Ecto neural progenitor cell (in vitro differentiated cells): ENCODE measurements at regions not wholly inside any gene's neighbourhood (a gene's known extent, or its start where the extent isn't known, plus 50 kb on each side); places are given as distances from the start of the nearest gene placed in this dataset.
"Not testable (repeated sequence)": the region's sequence is repeated elsewhere in the genome, so short reads cannot be mapped to it uniquely, and the experiment has no call there.

ENCODE experiments used
- DNase-seq: peaks from one replicate; pipeline ENCODE4 v3.0.0-alpha.2; 2018; ENCODE audit warnings: low spot score

DNA sequence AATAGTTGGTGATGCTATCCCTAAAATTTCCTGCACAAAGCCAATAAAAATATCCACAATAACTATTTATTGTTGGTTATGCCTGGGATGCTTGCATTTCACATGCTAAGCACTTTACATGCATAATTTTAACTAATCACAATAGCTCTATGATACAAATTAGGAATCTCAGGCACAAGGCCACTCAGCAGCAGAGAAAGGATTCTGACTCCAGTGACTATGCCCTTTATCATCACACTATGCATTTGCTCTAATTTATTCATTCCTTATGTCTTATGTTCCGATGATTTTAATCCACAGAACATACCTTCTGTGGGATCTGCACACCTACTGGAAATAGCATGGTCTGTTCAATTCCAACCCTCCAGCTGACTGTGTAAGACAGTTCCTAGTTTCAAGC is 476.1 kb downstream of the TMEM232 start:
- DNase-seq: no peak

DNA sequence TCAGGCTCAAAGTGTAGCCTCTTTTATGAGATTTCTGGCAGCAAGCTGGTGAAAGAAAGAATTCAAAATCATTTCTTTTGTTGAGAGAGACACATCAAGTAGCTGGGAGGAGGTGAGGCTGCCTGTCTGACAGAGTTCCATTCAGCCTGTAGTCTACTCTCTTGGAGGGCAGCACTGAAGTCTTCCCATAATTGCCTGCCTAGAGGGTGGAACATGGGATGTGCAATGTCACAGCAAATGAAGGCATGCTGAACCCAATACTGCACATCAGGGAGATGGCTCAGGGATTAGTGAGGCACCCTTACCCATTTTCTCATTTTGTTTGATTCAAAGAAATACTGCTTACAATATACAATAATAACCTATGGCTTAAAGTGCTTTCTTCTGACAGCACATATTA is 475.7 kb downstream of the TMEM232 start:
- DNase-seq: no peak

DNA sequence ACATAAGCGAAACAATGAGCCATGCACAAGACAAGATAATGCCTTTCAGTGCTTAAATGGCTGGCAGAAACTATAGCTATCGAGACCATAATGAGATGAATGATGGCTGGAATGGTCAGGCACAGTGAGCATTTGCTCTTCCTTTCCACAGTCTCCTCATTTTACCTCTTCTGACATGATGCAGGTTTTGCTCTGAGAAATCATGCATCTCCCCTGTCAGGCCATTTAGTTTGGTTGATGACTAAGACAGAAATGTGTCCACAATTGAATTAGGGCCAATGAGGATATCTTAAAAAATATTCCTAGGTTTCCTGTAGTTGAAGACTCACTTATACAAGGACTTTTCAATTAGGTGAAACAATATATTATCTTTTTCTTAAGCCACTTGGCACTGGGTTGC is 475.1 kb downstream of the TMEM232 start:
- DNase-seq: no peak

DNA sequence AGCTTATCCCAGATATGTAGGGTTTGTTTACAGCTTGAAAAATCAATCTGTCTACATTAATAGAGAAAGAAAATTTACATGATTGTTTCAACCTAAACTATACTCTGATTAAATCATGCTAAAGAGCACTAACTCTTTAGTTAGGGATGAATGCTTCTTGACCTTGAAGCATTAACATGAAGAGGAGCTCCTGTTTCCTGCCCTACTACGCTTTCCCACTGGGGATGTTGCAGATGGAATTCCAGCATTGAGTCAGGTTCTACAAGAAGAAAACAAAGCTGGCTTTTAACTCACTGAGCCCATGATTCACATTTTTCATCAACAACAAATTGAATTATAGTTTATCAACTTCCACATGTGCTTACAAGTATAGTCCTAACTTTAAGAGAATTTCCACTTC is 471.3 kb downstream of the TMEM232 start:
- no peak for DNase-seq

DNA sequence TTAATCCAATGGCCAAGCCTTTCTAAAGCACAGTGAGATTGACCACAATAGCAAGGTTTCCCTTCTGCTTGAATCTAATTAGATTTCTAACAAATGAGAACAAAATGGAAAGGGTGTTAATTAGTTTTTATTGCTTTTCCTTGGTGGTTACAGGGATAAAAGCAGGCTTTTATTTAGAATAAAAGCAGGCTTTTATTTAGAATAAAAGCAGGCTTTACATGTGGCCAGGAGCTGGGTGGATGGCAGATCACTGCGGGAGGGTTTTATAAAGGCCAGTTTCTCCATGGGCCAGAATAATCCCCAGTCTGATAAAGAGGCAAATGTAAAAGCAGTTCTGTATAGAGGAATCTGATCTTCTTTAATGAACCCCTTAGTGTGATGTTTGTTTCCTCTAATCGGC is 470.2 kb downstream of the TMEM232 start:
- no peak for DNase-seq

DNA sequence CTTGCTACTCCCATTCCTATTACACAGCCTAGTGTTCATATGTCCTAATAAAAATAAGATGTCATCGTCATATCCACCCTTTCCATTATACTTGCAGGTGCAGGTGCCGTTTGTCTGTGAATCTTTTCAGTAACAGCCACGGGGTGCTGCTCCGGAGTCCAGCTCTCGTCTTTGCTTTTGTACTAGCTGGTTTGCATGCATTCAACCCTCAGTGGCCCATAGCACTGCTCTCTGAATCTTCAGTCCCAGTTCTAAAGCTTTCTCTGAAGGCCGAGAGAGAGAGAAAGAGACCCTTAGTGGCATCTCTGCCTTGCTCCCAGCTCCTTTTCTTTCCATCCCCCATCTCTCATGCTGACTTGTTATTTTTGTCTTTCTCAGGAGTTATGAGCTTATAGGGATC is 468.5 kb downstream of the TMEM232 start:
- no peak for DNase-seq

DNA sequence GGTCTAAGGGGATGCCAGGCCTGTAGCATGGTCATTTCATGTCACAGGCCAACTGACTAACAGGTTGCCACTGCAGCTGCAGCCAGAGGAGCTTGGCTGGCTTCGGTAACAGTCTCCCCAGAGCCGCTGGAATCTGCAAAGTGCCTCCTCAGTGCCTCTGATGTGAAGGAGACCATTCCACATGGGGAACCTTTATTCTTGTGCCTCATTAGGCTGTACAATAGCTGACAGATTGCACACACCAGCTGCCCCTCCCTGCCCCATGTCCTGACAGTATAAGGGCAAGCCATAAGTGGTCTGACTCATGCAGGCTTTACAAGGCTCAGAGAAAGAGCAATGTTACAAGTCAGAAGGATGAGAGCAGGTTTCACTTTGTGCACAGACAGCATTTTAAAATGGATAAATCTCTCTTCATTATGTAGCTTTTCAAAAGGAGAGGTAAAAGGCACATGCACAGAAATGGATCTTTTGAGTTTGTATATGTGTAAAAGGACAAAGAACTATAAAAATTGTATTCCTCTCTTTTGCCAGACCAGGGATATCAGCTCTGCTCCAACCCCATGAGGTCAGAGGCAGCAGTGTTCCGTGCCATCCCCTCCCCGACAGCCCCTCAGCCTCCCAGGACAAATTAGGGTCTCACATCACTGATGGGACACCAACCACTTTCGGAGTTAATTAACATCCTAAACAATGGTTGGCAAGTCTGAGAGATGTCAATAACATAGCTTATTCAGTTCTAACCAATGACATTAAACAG is 467.8 kb downstream of the TMEM232 start:
- DNase-seq: no peak

DNA sequence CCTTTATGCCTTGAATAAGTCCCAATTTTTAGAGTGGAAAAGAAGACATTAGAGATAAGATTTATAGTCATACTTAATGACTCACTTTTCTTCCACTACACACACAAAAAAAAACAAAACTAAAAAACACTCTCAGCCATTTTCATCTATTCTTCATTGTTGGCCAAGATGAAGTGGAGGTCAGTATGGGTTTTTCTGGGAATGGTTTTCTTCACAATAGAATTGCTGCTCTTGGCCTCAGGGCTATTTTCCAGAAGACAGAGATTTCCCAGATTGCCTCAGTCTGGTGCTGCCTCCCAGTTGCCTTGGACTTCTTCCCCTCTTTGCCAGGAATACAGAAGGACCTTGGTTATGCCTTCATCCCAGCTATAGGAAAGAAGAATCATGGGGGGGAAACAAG is 463.7 kb downstream of the TMEM232 start:
- no peak for DNase-seq

DNA sequence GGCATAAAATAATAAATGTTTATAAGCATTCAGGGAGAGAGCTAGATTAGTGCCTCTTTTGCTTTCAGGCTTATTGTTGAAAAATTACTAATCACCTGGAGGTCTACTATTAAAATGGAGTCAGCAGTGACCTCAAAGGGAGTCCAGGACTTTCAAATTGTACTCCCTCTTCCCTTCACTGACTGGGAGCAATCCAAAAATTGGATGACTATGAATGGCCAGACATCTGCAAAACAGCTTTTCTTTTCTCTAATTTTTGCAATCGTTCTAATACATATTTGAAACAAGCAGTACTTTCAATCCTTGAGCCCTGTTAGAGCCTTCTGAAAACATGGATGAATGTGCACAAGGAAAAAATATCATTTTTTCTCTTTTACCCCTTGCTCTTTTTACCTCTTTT is 461.8 kb downstream of the TMEM232 start:
- no peak for DNase-seq

DNA sequence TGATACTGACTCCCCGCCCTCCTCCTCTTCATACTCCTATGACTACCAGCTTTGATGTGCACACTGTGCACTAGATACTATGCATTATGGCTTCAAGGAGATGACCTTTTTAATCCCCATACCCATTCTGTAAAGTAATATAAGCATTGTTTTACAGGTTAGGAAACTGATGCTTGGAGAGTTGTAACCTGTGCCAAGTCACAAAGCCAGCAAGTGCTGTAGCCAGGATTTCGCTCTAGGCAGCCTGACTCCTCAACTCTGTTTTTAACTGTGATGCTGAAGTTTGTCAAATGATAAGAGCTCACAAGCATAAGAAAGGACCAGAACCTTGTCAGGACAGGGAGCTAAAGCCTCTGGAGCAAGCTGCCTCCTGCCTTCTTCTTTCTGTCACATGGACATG is 461.3 kb downstream of the TMEM232 start:
- no peak for DNase-seq

DNA sequence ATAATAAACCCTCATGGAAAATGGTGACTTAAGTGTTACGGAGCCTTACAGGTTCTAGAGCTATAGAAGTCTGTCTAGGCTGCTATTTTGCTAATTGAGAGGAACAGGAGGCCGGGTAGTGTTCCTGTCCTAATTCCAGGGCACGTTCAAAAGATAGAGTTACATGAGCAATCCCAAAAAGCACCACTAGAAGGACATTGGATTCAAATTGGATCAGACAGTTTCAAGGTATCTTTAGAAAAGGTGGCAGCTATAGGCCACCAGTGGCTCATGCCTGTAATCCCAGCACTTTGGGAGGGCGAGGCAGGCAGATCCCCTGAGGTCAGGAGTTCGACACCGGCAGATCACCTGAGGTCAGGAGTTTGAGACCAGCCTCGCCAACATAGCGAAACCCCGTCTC is 458.8 kb downstream of the TMEM232 start:
- no peak for DNase-seq

DNA sequence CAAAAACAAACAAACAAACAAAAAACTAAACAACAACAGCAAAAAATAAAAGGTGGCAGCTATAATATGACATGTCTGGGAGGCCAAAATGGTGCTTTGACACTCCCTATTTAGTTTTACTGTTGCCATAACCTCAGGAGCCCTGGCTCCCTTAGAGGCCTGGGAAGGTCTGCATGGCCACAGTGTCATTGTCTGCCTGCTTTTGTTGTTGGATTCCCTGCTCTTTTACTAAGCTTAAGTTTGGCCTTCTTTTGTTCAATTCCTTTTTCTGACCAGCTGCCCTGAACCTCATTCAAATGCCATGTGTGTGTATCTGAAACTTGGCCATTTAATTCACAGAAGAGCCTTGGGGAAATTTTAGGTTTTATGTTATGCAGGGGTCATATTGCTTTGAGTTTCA is 458.2 kb downstream of the TMEM232 start:
- DNase-seq: no peak

DNA sequence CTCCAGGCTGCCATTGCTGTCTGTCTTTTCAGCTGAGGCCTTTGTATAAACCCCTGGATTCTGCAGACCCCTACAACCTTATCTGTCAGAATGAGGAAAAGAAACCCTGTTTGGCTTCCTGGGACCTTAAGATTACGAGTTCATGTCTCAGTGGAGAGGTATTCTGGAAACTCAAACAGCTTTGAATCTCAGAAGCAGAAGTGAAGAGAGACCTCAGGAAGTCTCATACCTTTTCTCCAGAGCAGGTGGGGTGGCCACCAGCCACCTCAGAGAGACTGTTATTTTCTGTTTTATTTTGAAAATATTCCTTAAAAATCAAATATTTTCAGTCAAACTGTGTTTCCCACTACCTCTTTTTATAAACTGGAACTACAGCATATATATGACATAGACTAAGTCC is 457.5 kb downstream of the TMEM232 start:
- no peak for DNase-seq

DNA sequence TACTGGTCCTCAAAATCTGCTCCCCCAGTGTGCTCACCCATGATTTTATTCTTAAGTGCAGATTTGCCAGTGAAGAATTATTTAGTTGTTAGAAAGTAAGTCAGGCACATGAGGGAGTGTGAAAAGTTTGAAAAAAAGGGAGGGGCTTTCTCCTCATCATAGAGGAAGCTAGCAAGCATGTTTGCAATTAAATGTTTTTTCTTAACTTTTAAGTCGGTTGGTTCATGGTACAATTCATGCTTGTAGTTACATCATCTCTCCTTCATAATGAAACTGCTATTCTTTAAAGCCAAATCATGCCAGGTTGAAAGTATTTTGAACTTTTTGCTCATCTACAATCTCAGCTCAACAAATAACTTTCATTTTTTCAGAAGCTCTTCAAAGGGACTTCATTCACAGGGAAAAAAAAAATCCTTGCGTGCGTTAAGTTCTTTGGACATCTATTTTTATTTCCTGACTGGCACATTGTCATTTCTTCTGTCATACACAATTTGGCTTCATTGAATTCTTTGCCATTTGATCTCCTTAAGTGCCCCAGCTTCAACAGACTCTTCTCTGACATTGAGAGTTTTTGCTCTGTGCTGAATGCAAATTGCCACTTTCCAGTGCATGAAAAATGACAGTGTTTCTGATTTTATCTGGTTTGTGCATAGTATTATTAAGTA is 456.9 kb downstream of the TMEM232 start:
- no peak for DNase-seq

DNA sequence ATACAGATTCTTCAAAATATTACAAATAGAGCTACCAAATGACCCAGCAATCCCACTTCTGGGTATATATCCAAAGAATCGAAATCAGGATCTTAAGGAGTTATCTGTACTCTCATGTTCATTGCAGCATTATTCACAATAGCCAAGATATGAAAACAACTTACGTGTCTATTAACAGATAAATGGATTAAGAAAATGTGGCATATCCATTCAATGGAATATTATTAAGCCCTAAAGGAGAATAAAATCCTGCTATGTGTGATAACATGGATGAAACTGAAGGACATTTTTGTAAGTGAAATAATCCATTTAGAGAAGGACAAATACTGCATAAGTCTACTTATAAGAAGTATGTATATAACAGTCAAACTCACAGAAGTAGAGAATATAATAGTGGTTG is 450.6 kb downstream of the TMEM232 start:
- no peak for DNase-seq

DNA sequence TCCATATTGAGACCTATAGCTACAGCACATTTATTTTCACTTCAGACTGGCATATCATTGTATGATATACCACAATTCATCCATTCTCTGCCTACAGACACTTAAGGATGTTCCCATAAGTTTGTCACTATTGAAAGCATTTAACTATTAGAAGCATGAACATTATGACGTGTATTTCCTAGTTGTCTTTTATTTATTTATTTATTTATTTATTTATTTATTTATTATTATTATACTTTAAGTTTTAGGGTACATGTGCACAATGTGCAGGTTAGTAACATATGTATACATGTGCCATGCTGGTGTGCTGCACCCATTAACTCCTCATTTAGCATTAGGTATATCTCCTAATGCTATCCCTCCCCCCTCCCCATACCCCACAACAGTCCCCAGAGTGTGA is 448.0 kb downstream of the TMEM232 start:
- not testable (repeated sequence) for DNase-seq

DNA sequence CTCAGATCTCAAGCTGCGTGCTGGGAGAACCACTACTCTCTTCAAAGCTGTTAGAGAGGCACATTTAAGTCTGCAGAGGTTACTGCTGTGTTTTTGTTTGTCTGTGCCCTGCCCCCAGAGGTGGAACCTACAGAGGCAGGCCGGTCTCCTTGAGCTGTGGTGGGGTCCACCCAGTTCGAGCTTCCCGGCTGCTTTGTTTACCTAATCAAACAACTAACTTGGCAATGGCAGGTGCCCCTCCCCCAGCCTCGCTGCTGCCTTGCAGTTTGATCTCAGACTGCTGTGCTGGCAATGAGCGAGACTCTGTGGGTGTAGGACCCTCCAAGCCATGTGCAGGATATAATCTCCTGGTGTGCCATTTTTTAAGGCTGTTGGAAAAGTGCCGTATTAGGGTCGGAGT is 442.4 kb downstream of the TMEM232 start:
- not testable (repeated sequence) for DNase-seq

DNA sequence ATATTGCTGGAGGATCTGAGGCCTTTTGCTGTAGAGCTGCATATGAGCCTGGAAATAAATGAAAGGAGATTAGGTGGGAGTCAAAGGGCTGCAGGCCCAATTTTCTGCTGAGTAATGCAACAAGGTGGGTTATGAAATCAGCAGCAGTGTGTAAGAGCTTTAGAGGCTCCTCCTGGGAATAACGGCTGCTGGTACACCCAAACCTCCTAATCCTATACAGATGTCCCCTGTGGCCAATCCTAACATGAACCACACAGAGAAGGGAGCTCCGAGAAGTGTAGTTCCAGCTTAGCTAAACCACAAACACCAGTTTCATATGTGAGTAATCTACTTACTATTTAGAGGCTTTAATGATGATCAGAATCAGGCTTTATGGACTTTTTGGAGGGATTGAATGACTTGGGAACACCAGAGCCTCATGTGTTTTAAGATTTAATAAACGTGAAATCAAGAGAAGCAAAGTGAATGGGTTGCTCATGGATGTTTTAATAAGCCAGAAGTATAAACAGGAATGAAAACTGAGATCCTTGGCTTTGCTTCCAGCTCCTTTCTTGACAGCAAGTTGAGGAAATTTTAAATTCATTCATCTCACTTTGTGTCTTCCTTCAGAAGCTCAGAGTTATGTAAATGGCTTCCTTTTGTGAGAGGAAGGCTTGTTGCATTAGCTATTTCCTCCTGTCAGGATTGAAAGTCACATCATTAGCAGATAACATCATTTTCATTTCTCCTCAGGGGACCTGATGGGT is 437.5 kb downstream of the TMEM232 start:
- DNase-seq: no peak

DNA sequence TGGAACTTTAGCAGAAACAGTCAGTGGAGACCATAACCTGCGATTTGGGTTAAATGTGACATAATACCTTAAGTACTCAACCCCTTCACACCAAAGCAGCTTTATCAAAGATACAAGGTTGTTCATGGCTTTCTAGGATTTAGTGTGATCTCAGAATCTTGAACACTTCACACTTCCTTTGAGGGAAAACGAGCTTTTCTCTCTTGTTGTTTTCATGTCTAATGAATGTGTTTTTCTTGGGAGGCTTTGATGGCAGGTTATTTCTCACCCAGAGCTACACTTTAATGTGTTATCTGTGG is 437.0 kb downstream of the TMEM232 start:
- DNase-seq: no peak

DNA sequence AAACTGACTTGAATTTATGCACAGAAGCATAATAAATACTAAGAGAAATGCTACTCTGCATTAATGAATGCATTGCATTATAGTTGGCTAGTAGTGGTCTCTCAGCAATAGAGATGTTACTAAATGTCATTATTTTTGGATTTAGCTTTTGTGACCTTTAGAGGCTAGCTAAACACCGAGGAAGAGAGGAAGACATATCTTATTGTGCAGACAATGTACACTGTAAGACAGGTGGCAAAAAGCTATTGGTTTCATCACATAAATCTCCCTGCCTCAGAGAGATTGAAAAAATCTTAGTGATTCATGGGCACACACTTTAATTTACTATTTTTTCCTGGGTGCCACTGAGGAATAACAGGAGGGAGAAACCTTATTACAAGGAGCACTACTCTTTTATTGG is 435.9 kb downstream of the TMEM232 start:
- DNase-seq: no peak

DNA sequence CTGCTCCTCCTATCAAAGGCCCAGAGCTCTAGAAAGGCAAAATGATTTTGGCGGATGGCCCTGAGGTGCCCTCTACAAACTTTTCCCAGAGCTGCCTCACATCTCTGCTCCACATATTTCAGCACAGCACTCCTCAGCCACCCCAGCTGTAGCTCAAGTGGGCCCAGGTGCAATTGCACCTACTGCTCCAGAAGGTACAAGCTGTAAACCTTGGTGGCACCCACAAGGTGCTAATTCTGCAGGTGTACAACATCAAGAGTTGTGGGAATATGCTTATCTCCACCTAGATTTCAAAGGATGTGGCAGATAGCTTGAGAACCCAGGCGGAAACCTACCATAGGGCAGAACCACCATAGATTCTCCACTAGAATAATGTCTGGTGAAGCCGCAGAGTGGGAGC is 432.2 kb downstream of the TMEM232 start:
- no peak for DNase-seq

DNA sequence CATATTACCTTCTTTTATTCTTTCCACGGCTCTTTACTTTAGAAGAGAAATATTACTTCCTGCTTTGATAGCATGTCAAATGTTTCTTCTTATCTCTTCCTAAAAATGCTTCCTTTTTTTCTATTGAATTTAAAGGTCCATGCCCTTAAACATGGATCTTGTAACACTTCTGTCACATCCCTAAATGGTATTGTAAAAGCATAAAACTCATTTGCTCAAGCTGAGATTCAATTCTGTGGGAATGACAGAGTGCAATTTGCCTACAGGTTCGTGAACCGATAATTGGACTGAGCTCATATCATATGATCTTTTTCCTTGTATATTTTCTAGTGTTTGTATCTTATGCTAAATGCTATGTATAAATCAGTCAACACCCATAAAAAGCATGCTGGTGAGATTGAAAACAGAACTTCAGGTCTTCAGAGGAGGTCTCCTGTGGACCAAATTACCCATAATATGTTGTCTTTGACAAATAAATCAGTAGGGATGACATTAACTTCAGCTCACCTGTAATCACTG is 429.3 kb downstream of the TMEM232 start:
- no peak for DNase-seq

DNA sequence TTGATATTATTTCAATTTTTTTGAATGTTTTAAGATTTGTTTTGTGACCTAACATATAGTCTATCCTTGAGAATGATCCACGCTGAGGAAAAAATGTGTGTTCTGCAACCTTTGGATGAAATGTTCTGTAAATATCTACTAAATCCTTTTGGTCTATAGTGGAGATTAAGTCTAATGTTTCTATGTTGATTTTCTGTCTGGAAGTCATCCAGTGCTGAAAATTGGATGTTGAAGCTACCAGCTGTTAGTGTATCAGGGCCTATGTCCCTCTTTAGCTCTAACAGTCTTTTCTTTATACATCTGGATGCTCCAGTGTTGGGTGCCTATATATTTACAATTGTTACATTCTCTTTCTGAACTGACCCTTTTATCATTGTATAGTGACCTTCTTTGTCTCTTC is 422.3 kb downstream of the TMEM232 start:
- no peak for DNase-seq
